ENCODE measurements at regions not wholly inside any gene's neighbourhood (a gene's known extent, or its start where the extent isn't known, plus 50 kb on each side); places are given as distances from the start of the nearest gene placed in this dataset.

- 56% methylated on average over 1 of the region's 1 CpG for WGBS (ENCODE audit: insufficient coverage, low coverage, low lambda C conversion rate, missing lambda C conversion rate)
- H3K36me3 ChIP-seq, result no peaks in the 10 kb centered on the region
- DNase-seq, result no peak
- ATAC-seq, result no peak
- H3K9me3 ChIP-seq, result no peaks in the 10 kb centered on the region
- no peak overlapping the region for H3K4me3 ChIP-seq
- no peak overlapping the region for H3K27ac ChIP-seq
- no peaks in the 10 kb centered on the region for H3K4me1 ChIP-seq
- intact Hi-C loops (cut with DNase I), result no loop called here
- TF ChIP-seq POLR2A (IDR thresholded peaks at IDR 0.05) (no peak), CTCF (IDR thresholded peaks at IDR 0.05) (no peak)
- H3K27me3 ChIP-seq, result no peaks in the 10 kb centered on the region
Measured at GRCh38 chr3:153394017-153394416, 232.0 kb downstream of the RAP2B start.

GRCh38 chr3:153396581-153396980, 234.6 kb downstream of the RAP2B start:
- Histone ChIP-seq H3K9me3 (no peaks in the 10 kb centered on the region), H3K4me1 (no peaks in the 10 kb centered on the region), H3K36me3 (no peaks in the 10 kb centered on the region), H3K4me3 (no peak overlapping the region), H3K27ac (no peak overlapping the region), H3K27me3 (no peaks in the 10 kb centered on the region)
- ATAC-seq (no peak), DNase-seq (no peak)
- intact Hi-C loops (cut with DNase I), result no loop called here
- 48% methylated on average over 2 of the region's 2 CpGs for WGBS (ENCODE audit: insufficient coverage, low coverage, low lambda C conversion rate, missing lambda C conversion rate)
- no peak for TF ChIP-seq CTCF (IDR thresholded peaks at IDR 0.05)
- no peak for TF ChIP-seq POLR2A (IDR thresholded peaks at IDR 0.05)

- 29% methylated on average over 2 of the region's 2 CpGs for WGBS (ENCODE audit: insufficient coverage, low coverage, low lambda C conversion rate, missing lambda C conversion rate)
- intact Hi-C loops (cut with DNase I), result no loop called here
- no peak overlapping the region for H3K27ac ChIP-seq
Measured at GRCh38 chr3:153397794-153398193, 235.8 kb downstream of the RAP2B start.

GRCh38 chr3:153399636-153400035, 237.6 kb downstream of the RAP2B start:
- Histone ChIP-seq H3K9me3 (no peaks in the 10 kb centered on the region), H3K27me3 (no peaks in the 10 kb centered on the region), H3K36me3 (no peaks in the 10 kb centered on the region), H3K4me3 (no peak overlapping the region), H3K27ac (no peak overlapping the region), H3K4me1 (no peaks in the 10 kb centered on the region)
- DNase-seq (no peak), ATAC-seq (no peak)
- intact Hi-C loops (cut with DNase I), result no loop called here
- TF ChIP-seq POLR2A (IDR thresholded peaks at IDR 0.05) (no peak), CTCF (IDR thresholded peaks at IDR 0.05) (no peak)

More at GRCh38 chr3:153397794-153398193, 235.8 kb downstream of the RAP2B start:
- Histone ChIP-seq H3K36me3 (no peaks in the 10 kb centered on the region), H3K4me3 (no peak overlapping the region), H3K27me3 (no peaks in the 10 kb centered on the region), H3K4me1 (no peaks in the 10 kb centered on the region), H3K9me3 (no peaks in the 10 kb centered on the region)
- TF ChIP-seq CTCF (IDR thresholded peaks at IDR 0.05) (no peak), POLR2A (IDR thresholded peaks at IDR 0.05) (no peak)
- no peak for DNase-seq
- no peak for ATAC-seq

- no peak overlapping the region for H3K4me3 ChIP-seq
- DNase-seq (no peak), ATAC-seq (no peak)
- H3K36me3 ChIP-seq, result no peaks in the 10 kb centered on the region
- no peak overlapping the region for H3K27ac ChIP-seq
- intact Hi-C loops (cut with DNase I), result no loop called here
- no peaks in the 10 kb centered on the region for H3K9me3 ChIP-seq
- TF ChIP-seq POLR2A (IDR thresholded peaks at IDR 0.05) (no peak), CTCF (IDR thresholded peaks at IDR 0.05) (no peak)
- no peaks in the 10 kb centered on the region for H3K27me3 ChIP-seq
- no peaks in the 10 kb centered on the region for H3K4me1 ChIP-seq
Measured at GRCh38 chr3:153400641-153401040, 238.6 kb downstream of the RAP2B start.
